Transverse colon (tissue), 4 donors: ENCODE measurements at regions not wholly inside any gene's neighbourhood (a gene's known extent, or its start where the extent isn't known, plus 50 kb on each side); places are given as distances from the start of the nearest gene placed in this dataset.

Experiments used
- CTCF ChIP-seq, 5 experiments: fragments of 200-600 bp in 3 of 5; fragments of 450-650 bp in 2 of 5; sonication (generic) in 3 of 5; IDR thresholded peaks; 1 replicate in 2 of 5; 2 replicates in 3 of 5; pipeline ENCODE4 v1.5.1; 2016 to 2017; ENCODE audit warnings: antibody characterized with exemption in 5 of 5, inconsistent platforms in 3 of 5, mild to moderate bottlenecking in 2 of 5, moderate library complexity in 1 of 5
- EP300 ChIP-seq: sonication (generic); formaldehyde crosslinking; IDR thresholded peaks from one replicate; pipeline ENCODE4 v1.6.1; 2017; ENCODE audit warnings: antibody characterized with exemption, low read depth
- POLR2A ChIP-seq: fragments of 450-650 bp; IDR thresholded peaks from one replicate; pipeline ENCODE4 v1.6.1; 2016; ENCODE audit warnings: antibody characterized with exemption, mild to moderate bottlenecking, moderate library complexity
- POLR2AphosphoS5 ChIP-seq, 3 donors: sonication (generic); formaldehyde crosslinking; IDR thresholded peaks; one replicate each; pipeline ENCODE4 v1.6.1; 2016; ENCODE audit warnings: antibody characterized with exemption in 3 of 3

DNA sequence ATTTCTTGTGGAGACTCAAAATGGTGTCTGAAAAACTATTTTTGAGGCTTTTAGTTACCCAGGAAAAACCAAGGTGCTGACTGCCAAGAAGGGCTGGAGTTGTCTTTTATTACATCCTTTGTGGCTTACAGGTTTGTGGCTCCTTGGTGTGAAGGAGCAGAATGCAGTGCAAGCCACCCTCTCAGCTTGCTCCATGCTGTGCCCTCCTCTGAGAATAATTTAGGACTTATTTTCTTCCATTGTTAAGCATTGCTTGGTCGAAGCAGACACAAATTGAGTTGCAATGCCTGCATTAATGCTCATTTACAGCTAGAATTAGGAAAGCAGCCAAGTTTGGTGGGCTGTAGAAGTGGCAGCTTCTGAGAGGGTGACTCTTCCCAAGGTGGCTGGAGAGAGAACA lies 272.2 kb downstream of the KIF4B start:
- no peak for TF ChIP-seq POLR2AphosphoS5 (IDR thresholded peaks at IDR 0.05)
- TF ChIP-seq CTCF (IDR thresholded peaks at IDR 0.05), result no peak
- no peak for TF ChIP-seq POLR2A
- no peak for TF ChIP-seq EP300
